ENCODE measurements at regions not wholly inside any gene's neighbourhood (a gene's known extent, or its start where the extent isn't known, plus 50 kb on each side); places are given as distances from the start of the nearest gene placed in this dataset.

DNA sequence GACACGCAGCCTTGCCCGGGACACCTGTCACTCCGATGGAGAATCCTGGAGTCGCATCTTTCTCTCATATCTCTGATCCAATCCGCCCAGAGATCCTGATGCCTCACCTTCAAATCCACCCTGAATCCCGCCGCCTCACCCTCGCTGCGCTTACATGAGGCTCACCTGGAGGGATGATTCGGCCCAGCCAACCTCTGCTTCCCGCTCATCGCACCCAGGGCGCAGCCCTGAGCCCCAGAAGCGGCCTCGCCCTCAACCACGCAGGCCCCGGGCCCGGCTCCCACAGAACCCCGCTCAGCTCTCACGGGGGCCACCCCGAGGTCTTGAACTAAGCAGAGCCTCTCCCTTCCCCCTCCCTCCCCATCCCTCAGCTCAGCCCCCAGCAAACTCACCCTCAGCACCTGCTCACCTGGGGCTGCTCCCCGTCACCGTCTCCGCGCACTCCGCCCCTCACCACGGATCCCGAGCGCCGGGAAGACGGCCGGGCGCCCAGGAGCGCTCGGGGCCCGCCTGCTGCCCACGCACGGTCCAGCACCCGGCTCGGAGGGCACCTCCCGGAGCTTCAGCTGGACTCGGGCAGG is 160.0 kb downstream of the NDUFA10 start:
- DNase-seq (ENCODE audit: low spot score), result no peak

DNA sequence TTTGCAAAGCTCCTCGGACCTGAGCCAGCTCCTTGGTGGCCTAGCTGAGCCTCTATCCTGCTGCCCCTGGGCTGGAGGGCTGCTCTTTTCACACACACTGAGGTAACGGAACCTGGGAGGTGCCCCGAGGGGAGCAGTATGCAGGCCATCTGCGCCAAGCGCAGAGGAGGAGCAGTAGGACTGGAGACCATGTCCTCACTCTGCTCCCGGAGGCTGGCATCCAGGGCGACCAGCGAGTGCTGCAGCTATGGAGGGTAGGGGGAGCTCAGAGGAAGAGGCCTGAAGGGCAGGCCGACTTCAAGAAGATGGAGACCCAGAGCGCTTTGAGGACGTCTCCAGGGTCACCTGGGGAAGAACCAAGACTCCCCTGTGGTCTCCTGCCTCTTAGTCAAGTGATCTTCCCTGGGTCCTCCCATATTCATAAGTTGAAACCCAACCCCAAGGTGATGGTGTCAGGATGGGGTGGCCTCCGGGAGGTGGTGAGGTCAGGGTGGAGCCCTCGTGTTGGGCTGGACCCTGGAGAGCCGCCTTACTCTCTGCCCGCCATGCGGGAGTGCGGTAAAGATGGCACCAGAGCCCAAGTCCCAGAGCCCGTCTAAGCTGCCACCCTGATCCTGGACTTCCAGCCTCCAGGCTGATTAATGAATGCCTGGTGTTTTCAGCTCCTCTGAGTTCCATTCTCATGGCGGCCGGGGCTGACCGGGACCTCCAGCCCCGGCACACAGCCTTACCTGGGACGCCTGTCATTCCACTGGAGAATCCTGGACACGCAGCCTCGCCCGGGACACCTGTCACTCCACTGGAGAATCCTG is 160.7 kb downstream of the NDUFA10 start:
- DNase-seq (ENCODE audit: low spot score), result no peak

DNA sequence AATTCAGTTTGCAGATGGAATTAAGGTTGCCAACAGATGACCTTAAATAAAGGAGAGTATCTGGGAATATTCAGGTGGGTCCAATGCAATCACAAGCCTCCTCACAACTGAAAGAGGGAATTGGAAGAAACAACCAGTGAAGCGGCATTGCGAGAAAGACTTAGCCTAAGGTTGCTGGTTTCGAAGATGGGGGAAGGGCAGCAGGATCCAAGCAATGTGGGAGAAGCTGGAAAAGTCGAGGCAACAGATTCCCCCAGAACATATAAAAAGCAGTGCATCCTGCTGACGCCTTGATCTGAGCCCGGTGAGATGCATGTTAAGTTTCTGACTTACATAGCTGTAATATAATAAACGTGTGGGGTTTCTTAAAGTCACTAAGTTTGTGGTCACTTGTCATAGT is 162.5 kb downstream of the NDUFA10 start:
- no peak for DNase-seq (ENCODE audit: low spot score)

DNA sequence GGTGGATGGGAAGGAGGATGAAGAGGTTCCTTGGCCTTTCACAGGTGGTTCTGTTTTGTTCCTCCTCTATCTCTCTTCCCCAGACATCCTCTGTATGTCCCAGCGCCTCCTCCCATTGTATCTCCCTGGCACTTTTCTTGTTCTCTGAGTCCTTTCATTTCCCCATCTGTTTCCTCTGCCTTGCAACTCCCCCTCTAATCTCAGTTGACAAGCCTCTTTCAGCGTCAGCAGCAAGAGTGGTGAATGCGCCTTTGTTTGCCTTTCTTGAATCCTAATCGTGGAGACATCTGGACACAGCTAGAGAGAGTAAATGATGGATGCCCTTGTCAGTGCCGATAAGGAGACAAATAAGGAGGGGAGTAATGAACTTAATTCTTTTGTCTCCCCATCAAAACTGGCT is 167.0 kb downstream of the NDUFA10 start:
- DNase-seq (ENCODE audit: low spot score), result no peak

DNA sequence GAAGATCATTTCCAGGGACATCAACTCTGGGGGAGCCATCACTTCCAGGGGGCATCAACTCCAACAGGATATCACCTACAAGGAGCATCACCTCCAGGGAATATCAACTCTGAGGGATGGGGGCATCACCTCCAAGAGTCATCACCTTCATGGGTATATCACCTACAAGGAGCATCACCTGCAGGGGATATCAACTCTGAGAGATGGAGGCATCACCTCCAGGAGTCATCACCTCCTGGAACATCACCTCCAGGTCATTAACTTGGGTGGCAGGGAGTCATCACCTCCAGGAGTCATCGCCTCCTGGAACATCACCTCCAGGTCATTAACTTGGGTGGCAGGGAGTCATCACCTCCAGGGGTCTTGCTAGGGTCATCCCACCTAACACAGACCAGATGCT is 167.6 kb downstream of the NDUFA10 start:
- DNase-seq (ENCODE audit: low spot score), result no peak

DNA sequence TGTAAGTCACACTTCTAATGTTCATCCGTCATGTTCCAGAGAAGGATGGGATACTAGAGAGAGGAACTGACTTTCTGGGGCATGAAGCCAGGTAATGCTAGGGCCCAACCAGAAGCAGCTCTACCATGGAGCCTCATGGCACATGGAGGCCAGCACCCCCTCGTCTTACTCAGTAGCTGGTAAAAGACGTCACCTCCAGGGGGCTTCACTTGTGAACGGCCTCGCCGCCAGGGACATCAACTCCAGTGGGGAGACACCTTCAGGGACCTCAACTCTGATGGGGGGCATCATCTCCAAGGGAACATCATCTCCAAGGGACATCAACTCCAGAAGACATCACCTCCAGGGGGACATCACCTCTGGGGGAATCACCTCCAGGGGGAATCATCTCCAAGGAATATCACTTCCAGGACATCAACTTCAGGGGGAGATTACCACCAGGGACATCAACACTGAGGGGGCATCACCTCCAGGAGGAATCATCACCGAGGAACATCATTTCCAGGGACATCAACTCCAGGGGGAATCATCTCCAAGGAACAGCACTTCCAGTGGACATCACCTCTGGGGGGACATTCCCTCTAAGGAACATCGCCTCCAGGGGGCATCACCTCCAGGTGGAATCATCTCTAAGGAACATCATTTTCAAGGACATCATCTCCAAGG is 168.4 kb downstream of the NDUFA10 start:
- no peak for DNase-seq (ENCODE audit: low spot score)

DNA sequence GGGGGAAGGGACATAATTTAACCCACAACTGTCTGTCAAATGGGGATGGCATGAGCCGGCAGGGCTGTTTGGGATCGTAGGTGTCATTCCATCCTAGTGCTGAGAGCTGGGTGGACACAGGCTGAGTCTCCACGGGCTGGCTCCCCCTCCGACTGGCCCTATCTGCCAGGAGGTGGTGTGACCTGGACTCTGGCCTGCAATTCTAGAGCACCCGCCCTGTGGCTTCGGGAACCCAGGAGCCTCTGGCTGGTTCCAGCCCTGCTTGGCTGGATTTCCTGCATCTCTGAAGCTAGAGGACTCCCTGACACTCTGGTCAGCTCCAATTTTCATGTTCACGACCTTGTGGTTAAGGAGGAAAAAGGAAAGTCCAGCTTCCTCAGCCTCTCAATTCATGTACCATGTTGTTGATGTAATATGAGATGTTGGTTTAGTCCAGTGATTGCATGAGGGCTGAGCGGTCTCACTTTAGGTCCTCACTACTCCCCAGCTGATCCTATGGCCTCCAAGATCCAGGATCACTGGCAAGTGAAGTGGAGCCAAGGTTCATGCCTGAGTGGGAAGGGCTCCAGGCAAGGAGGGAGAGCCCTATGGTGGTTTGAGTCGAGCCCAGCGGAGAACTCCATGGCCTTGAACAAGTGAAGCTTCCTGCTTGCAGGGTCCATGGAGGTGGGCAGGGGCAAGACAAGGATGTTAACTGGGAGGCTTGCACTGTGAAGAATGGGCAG is 169.1 kb downstream of the NDUFA10 start:
- DNase-seq (ENCODE audit: low spot score), result no peak

DNA sequence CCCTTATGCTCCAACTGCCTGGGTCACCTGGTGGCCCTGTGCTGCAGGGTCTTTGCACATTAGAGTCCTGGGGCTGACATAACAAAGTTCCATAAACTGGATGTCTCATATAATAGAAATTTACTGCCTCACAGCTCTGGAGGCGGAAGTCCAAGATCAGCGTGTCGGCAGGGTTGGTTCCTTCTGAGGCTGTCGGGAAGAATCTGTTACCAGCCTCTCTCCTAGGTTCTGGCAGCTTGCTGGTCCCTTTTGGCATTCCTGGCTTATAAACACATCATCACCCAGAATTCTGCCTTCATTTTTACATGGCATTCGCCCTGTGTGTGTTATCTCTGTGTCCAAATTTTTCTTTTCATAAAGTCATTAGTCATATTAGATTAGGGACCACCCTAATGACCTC is 170.5 kb downstream of the NDUFA10 start:
- DNase-seq (ENCODE audit: low spot score), result no peak

DNA sequence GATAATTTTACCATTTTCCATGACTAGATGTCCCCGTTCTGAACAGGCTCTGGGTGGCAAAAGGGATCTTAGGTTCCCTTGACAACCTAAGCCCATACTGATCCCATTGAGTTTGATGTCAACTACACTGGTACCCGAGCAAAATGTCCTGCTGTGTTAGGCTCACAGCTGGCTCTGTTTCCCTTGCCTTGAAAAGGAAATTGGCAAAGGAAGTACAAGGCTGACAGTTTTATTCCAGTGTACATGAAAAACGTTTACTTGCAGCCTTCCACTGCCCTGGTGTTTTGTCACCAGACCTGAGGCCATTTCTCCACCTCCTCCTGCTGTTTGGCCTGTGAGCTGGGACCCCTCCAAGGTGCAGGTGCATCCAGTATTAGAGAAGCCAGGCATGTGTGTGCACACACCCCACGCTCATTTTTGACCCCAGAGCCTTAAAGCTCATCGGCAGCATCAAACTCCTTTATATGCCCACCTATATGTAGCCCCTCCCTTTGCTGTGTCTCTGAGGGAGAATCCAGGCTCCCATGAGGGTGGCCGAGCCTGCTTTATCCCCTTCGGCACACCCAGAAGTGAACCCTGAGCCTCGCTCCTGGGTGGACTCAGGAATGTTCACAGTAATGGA is 171.3 kb downstream of the NDUFA10 start:
- DNase-seq (ENCODE audit: low spot score), result no peak

DNA sequence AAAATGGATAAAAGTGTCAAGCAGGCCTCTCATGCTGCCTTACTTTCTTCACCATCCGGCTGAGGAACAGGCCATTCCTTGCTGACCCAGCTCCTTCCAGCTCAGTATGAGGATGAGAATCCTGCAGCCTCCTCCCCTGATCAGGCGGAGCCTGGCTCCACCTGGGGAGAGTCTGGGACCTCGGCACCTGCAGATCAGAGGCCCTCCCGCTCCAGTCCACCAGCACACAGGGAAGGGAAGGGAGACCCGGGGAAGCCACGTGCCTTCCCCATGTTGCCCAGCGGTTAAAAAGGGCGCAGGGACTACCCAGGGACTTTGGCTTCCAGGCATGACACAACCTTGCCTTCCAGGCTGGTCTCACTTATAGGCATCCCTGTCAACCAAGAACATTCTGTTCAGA is 172.0 kb downstream of the NDUFA10 start:
- DNase-seq (ENCODE audit: low spot score), result no peak

DNA sequence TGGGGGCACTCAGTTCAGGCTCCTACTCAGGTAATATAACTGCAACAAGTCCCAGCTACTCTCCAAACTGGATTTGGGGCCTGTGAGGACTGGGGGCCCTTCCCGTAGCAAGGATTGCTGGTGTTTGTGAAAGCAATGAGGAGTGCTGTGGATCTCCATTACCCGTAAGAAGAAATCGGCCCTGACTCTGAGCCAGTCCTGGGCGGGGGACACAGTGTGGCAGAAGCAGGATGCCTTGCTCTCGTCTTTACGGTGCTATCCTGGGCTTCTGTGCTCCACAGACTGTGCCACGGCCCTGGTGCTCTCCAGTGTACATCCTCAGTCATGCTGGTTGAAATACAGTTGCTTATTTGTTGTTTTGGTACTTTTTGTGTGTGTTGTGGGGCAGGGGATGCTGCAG is 172.9 kb downstream of the NDUFA10 start:
- no peak for DNase-seq (ENCODE audit: low spot score)

DNA sequence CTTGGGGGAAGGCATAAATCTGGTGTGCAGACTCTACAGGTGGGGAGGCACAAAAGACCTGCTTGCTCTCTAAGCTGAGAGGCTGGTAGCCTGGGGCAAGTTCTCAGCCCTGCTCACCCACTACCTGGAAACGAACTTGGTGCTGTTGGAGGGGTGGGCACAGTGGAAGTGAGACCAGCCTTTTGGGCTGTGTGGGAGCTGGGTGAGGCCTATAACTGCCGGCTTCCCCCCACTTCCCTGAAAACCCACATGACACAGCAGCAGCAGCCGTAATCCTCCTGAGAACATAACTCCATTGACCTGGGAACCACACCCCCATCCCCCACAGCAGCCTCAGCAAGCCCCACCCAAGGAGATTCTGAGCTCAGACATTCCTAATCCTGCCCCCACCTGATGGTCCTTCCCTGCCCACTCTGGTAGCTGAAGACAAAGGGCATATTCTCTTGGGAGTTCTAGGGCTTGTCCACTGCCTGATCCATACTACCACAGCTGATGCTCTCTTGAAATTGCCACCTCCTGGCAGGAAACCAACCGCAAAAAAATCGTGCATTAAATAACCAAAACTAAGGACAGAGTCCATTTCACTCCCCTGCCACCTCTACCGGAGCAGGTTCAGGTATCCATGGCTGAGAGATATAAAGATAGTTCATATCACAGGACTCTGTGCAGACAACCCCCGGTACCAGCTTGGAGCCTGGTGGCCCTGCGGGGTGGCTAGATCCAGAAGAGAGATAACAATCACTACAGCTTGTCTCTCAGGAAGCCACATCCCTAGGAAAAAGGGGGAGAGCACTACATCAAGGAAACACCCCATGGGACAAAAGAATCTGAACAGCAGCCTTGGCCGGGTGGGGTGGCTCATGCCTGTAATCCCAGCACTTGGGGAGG is 178.1 kb downstream of the NDUFA10 start:
- no peak for DNase-seq (ENCODE audit: low spot score)

DNA sequence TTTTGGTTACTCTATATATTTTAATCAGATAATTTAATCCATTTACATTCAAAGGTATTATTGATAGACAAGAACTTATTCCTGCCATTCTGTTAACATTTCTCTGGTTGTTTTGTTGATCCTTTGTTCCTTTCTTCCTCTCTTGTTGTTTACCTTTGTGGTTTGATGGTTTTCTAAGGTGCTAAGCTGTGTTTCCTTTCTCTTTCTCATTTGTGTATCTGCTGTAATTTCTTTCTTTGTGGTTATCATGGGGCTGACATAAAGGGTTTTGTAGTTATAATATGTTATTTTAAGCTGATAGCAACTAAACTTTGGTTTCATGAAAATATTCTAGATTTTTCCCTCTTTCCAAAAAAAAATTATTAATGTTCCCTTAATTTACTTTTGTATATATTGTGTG is 179.2 kb downstream of the NDUFA10 start:
- no peak for DNase-seq (ENCODE audit: low spot score)

DNA sequence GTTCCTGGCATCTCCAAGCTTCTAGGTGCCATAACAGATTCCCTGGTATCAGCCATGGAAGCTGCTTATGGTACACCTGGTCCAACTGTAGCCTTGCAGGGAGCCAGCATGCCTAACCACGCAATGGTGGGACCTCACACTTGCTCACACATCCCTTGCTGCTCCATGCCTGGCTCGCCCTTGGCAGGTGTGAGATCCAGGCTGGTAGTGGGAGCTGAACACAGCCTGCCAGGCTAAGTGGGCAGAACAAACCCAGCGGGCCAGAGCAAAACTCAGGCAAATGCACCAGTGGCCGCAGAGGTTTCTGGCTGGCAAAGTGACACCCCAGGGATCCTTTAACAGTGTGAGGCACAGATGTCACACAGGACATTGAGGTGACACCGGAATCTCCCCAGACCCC is 185.8 kb downstream of the NDUFA10 start:
- no peak for DNase-seq (ENCODE audit: low spot score)

DNA sequence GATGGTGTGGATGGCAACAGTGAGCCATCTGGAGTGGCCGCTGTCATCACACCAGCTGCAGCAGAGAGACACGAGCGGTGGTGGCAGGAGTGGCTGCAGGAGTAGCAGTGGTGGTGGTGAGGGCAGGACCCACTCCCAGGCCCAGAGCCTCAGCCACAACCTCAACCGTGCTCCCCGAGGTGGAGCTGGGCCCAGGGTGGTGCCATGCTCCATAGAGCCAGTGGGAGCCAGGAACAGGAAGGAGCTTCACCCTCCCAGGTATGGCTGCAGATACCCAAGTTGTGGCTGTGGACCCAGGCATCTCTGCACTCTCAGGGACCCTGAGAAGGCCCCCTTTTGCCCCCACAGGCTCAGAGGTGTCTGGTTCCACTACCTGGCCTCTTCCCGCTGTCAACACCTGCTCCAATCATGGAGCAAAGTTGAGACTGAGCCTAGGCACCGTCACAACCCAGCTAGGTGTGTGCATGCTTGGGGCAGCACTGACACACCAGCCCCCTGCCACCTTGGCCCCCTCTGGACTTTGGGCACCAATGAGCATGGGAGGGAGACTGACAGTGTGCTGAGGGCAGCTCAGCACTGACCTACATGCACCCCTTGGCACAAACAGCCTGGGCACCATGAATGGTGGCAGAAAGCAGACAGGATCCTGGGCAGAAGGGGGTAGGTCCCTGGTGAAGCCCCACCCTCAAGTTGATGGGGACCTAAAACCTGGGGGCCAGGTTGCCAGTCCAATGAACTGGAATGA is 188.9 kb downstream of the NDUFA10 start:
- no peak for DNase-seq (ENCODE audit: low spot score)

DNA sequence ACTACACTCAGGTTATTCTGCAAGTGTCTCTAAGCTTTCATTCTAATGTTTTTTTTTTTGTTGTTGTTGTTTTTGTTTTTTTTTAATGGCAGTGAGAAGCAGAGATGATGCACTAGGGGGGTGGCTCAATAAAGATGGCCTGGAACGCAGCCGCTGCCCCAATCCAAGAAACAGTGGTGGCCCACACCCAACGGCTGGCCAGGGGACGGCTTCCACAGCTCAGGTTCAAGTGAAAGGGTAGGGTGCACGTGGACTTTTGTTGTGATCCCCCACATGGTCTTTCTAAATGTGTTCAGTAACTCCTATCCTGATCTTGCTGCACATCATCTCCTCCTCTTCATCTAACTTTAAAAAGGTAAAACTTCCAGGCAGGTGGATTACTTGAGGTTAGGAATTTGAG is 190.1 kb downstream of the NDUFA10 start:
- no peak for DNase-seq (ENCODE audit: low spot score)

DNA sequence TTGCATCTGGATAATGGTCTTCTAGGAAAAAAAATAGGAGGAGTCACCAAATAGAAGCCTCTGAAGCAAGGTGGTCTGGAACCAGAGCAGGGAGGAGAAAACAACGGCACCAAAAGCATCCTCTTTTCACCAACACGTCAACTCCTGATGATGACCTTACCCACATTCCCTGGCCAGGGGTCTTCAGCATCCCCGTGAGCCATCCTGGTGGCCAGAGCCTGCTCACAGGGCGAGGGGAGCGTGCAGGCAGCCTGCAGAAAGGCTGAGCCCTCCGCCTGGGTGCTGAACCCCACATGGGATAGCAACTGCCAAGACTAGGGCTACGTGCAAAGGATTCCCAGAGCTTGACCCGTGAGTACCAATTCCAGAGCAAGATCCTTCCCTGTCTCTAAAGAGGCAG is 191.0 kb downstream of the NDUFA10 start:
- no peak for DNase-seq (ENCODE audit: low spot score)

DNA sequence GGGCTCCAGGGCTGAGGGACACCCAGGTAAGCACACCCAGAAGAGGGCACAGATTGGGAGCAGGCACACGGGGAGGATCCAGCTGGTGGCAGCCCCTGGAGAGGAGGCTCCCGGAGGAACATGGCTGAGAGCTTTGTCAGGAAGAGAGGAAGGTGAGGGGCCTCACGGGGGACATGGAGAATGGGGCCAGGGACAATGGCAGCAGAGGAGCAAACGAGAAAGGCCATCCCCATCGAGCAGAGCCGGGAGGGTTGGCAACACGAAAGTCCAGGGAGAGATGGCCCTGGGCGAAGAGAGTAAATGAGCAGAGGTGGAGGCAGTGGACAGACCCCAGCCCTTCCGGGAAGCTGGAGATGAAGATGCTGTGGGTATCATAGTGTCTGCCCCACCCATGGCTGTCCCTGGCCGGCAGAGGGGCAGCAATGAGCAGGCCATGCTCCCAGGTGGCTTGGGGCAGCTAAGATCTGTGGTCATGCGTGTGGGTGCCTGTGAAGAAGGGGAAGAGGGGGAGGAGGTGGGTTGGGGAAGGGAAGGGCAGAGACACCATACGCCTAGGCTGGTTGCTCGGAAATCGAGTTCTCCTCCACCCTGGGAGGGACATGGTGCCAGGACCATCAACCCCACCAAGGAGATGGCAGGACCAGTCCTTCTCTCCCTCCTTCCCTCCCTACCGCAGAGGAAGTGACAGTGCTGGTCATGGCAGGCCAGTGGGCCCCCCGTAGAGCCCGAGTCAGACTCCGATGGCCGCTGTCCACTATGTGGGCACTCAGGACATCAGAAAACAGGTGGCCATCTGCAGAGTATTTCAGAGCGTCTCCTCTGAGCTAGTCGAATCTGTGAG is 191.7 kb downstream of the NDUFA10 start:
- DNase-seq (ENCODE audit: low spot score), result no peak

DNA sequence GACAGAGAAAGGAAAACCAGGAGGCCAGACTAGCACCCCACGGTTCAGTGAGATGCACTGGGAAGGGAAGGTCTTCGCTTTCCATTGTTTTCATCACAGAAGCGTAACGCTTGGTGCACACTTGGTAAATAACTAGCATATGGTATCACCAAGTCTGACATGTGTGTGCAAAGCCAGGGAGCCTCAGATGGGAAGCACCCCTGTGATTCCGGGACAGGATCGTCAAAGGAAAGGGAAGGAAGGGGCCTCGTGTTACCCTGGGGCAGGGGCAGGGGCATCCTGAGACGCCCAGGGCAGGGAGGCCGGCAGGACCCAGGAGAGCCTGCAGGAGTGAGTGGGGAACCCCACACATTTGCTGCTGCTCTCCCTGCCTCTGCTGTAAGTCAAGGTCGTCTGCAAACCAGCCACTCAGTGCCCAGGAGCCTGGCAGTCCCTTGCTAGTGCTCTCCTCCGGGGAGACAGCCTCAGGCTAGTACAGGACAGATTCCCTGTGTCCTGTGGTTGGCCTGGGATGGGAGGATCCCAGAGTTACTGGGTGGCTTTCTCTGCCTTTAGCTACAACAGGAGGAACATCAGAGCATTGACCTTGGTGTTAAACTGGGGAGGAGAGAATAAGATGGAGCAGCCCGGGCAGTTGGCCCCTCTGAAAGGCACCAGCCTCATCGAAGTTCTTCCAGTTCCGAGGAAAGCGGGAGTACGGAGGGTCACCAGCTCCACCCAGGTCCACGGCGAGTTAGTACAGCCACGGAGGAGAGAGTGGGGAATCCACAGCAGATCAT is 192.5 kb downstream of the NDUFA10 start:
- DNase-seq (ENCODE audit: low spot score), result no peak

Measured in LoVo (cell line).